GM12873 (cell line): ENCODE measurements at regions not wholly inside any gene's neighbourhood (a gene's known extent, or its start where the extent isn't known, plus 50 kb on each side); places are given as distances from the start of the nearest gene placed in this dataset.

Experiments used
- CTCF ChIP-seq: IDR thresholded peaks from 2 replicates; pipeline ENCODE4 v1.5.1; 2012; ENCODE audit warnings: low read depth, mild to moderate bottlenecking, moderate library complexity, low read length, control low read depth; ENCODE audit not compliant: insufficient read depth; ENCODE audit errors: missing control alignments

GRCh38 chr1:18043871-18044270, 63.7 kb upstream of the IGSF21 start:
- no peak for TF ChIP-seq CTCF

DNA sequence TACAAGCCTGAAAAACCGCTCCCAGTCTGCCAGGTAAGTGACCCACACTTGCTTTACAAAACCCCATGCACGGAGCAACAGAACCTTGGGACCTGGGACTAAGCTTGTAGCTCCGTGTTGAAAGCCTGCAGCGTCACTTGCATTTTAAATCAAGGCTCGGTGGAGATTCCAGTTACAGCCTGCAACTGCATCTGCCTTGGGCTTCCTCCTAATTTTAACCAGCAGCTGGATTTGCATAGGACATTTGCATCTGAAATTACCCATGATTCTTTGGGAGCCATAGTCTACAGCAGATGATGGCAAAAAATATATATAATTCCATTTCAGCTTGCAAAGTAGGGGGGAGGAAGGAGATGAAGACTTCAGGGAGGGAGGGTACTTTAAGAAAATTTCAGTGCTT, 62.4 kb upstream of the IGSF21 start:
- no peak for TF ChIP-seq CTCF

- no peak for TF ChIP-seq CTCF
Observed at GRCh38 chr1:18045621-18046020, 62.0 kb upstream of the IGSF21 start.

- no peak for TF ChIP-seq CTCF
Observed at GRCh38 chr1:18047122-18047521, 60.5 kb upstream of the IGSF21 start.

- no peak for TF ChIP-seq CTCF
Observed at GRCh38 chr1:18049228-18049627, 58.4 kb upstream of the IGSF21 start.

DNA sequence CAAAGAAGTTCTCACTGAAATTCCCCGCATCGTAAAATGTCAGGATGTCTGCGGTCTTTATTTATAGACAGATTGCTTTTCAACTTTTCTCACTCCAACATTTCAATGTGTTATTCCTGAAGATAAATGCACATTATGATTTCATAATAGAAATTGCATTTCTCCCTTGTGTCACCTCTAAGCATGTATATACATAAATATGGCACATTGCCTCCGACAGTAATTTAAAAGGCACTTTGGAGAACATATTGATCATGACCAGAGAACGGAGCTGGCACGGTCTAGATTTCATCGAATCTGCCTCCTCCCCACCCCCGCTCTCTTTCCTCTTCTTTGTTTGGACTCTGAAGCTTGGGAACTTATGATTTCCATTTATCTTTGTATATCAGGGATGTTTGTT, 54.9 kb upstream of the IGSF21 start:
- TF ChIP-seq CTCF = no peak

- no peak for TF ChIP-seq CTCF
Observed at GRCh38 chr1:18055156-18055555, 52.4 kb upstream of the IGSF21 start.

- no peak for TF ChIP-seq CTCF
Observed at GRCh38 chr1:18056545-18056944, 51.1 kb upstream of the IGSF21 start.
